Activated CD8-positive, alpha-beta T cell treated with anti-CD3 and anti-CD28 coated beads for 36 hours (primary cell): ENCODE measurements at regions not wholly inside any gene's neighbourhood (a gene's known extent, or its start where the extent isn't known, plus 50 kb on each side); places are given as distances from the start of the nearest gene placed in this dataset.

ENCODE experiments used
- ATAC-seq: fragments of 200-7000 bp; cut with Tn5 transposase; one replicate; pipeline ENCODE4 v1.10.0; 2021; ENCODE audit warnings: mild to moderate bottlenecking, moderate library complexity
- CTCF ChIA-PET: fragments of 350-600 bp; sonication (Branson Sonifier 250); formaldehyde crosslinking; loops from one replicate; lab custom pipeline; 2021; ENCODE audit warnings: antibody characterized with exemption; lab: Charles Lee
- POLR2A ChIA-PET: fragments of 350-600 bp; sonication (Branson Sonifier 250); formaldehyde crosslinking; loops from one replicate; lab custom pipeline; 2021; ENCODE audit warnings: antibody characterized with exemption; lab: Charles Lee
- DNase-seq: peaks from one replicate; pipeline ENCODE4 v3.0.0-alpha.2; 2020
- H3K27ac Mint-ChIP-seq: one replicate; pipeline ENCODE4 v1.8.0; 2021; ENCODE audit warnings: mild to moderate bottlenecking, mixed read lengths
- H3K27me3 Mint-ChIP-seq: one replicate; pipeline ENCODE4 v1.8.0; 2021; ENCODE audit warnings: mixed read lengths
- H3K36me3 Mint-ChIP-seq: one replicate; pipeline ENCODE4 v1.8.0; 2021; ENCODE audit warnings: low read depth, mixed read lengths
- H3K4me1 Mint-ChIP-seq: one replicate; pipeline ENCODE4 v1.8.0; 2021; ENCODE audit warnings: low read depth, mixed read lengths
- H3K4me3 Mint-ChIP-seq: one replicate; pipeline ENCODE4 v1.8.0; 2021; ENCODE audit warnings: mild to moderate bottlenecking, moderate library complexity, mixed read lengths
- H3K9me3 Mint-ChIP-seq: one replicate; pipeline ENCODE4 v1.8.0; 2021; ENCODE audit warnings: mixed read lengths
- CTCF ChIP-seq: fragments of 200-600 bp; IDR thresholded peaks from one replicate; pipeline ENCODE4 v1.8.0; 2022; ENCODE audit warnings: antibody characterized with exemption, mild to moderate bottlenecking
- intact Hi-C: fragments of 100-400 bp; cut with micrococcal nuclease; formaldehyde crosslinking; loops from one replicate; pipeline ENCODE4 v1.10.0; 2022

- intact Hi-C loops = no loop called here
- DNase-seq = no peak
- Mint-ChIP-seq H3K36me3 (no peaks in the 10 kb centered on the region), H3K27me3 (peaks cover 3% of the 10 kb centered on the region), H3K4me3 (no peak overlapping the region), H3K9me3 (no peaks in the 10 kb centered on the region), H3K4me1 (no peaks in the 10 kb centered on the region), H3K27ac (no peak overlapping the region)
- ChIA-PET CTCF (no interaction called here), POLR2A (interaction anchor here (0.6 kb wide), 1 partner anchor 98 kb away, joined by 3 read pairs; no protein-coding TSS in a partner anchor)
- no peak for ATAC-seq
- TF ChIP-seq CTCF = no peak
Observed at GRCh38 chr5:171639966-171640365, 145.7 kb upstream of the SMIM23 start.

GRCh38 chr5:171640480-171640879, 145.1 kb upstream of the SMIM23 start:
- ChIA-PET POLR2A (interaction anchor here (0.6 kb wide), 1 partner anchor 99 kb away, joined by 3 read pairs; no protein-coding TSS in a partner anchor), CTCF (no interaction called here)
- no peak for ATAC-seq
- Mint-ChIP-seq H3K36me3 (no peaks in the 10 kb centered on the region), H3K9me3 (no peaks in the 10 kb centered on the region), H3K4me3 (no peak overlapping the region), H3K27ac (no peak overlapping the region), H3K27me3 (no peaks in the 10 kb centered on the region), H3K4me1 (no peaks in the 10 kb centered on the region)
- no peak for TF ChIP-seq CTCF
- DNase-seq = no peak
- intact Hi-C loops = no loop called here

- DNase-seq = no peak
- Mint-ChIP-seq H3K27me3 (no peaks in the 10 kb centered on the region), H3K9me3 (no peaks in the 10 kb centered on the region), H3K4me1 (no peaks in the 10 kb centered on the region), H3K27ac (no peak overlapping the region), H3K4me3 (no peak overlapping the region), H3K36me3 (no peaks in the 10 kb centered on the region)
- no peak for TF ChIP-seq CTCF
- intact Hi-C loops = no loop called here
- ATAC-seq = no peak
- POLR2A ChIA-PET = no interaction called here
- CTCF ChIA-PET = no interaction called here
Observed at GRCh38 chr5:171641891-171642290, 143.7 kb upstream of the SMIM23 start.

GRCh38 chr5:171642894-171643293, 142.7 kb upstream of the SMIM23 start:
- intact Hi-C loops = no loop called here
- ChIA-PET CTCF (no interaction called here), POLR2A (no interaction called here)
- no peak for TF ChIP-seq CTCF
- Mint-ChIP-seq H3K27ac (no peak overlapping the region), H3K27me3 (no peaks in the 10 kb centered on the region), H3K36me3 (no peaks in the 10 kb centered on the region), H3K9me3 (no peaks in the 10 kb centered on the region), H3K4me1 (no peaks in the 10 kb centered on the region), H3K4me3 (no peak overlapping the region)
- DNase-seq = no peak
- ATAC-seq = no peak

- ChIA-PET CTCF (no interaction called here), POLR2A (interaction anchor here (0.6 kb wide), 1 partner anchor 307 kb away, joined by 3 read pairs; no protein-coding TSS in a partner anchor)
- intact Hi-C loops = no loop called here
- H3K9me3 Mint-ChIP-seq = no peaks in the 10 kb centered on the region
- H3K36me3 Mint-ChIP-seq = no peaks in the 10 kb centered on the region
- no peak for ATAC-seq
- DNase-seq = no peak
- no peak overlapping the region for H3K4me3 Mint-ChIP-seq
- no peak for TF ChIP-seq CTCF
- H3K27ac Mint-ChIP-seq = no peak overlapping the region
- H3K27me3 Mint-ChIP-seq = no peaks in the 10 kb centered on the region
- H3K4me1 Mint-ChIP-seq = no peaks in the 10 kb centered on the region
Observed at GRCh38 chr5:171644536-171644935, 141.1 kb upstream of the SMIM23 start.
